Central memory CD8-positive, alpha-beta T cell (primary cell): ENCODE measurements at regions not wholly inside any gene's neighbourhood (a gene's known extent, or its start where the extent isn't known, plus 50 kb on each side); places are given as distances from the start of the nearest gene placed in this dataset.
"Not testable (repeated sequence)": the region's sequence is repeated elsewhere in the genome, so short reads cannot be mapped to it uniquely, and the experiment has no call there.

Experiments
- ATAC-seq: fragments of 150-1000 bp; cut with Tn5 transposase; replicated peaks from 2 replicates; pipeline ENCODE4 v1.10.0; 2022; ENCODE audit warnings: mild to moderate bottlenecking, moderate FRiP score, moderate number of reproducible peaks; ENCODE audit not compliant: poor library complexity, severe bottlenecking; ENCODE audit errors: extremely low read depth
- DNase-seq, 2 donors: peaks; one replicate each; pipeline ENCODE4 v3.0.0; 2021; ENCODE audit warnings: low spot score in 2 of 2
- H3K27ac Mint-ChIP-seq: one replicate; pipeline ENCODE4 v1.8.0; 2022; ENCODE audit warnings: low read depth, mild to moderate bottlenecking, moderate library complexity, mixed read lengths
- H3K27me3 Mint-ChIP-seq: one replicate; pipeline ENCODE4 v1.8.0; 2022; ENCODE audit warnings: mixed read lengths
- H3K36me3 Mint-ChIP-seq: one replicate; pipeline ENCODE4 v1.8.0; 2022; ENCODE audit warnings: mild to moderate bottlenecking, moderate library complexity, mixed read lengths; ENCODE audit not compliant: insufficient read depth
- H3K4me1 Mint-ChIP-seq: one replicate; pipeline ENCODE4 v1.8.0; 2022; ENCODE audit warnings: mixed read lengths
- H3K4me3 Mint-ChIP-seq: one replicate; pipeline ENCODE4 v1.8.0; 2022; ENCODE audit warnings: mild to moderate bottlenecking, moderate library complexity, mixed read lengths
- H3K9me3 Mint-ChIP-seq: one replicate; pipeline ENCODE4 v1.8.0; 2022; ENCODE audit warnings: mixed read lengths

DNA sequence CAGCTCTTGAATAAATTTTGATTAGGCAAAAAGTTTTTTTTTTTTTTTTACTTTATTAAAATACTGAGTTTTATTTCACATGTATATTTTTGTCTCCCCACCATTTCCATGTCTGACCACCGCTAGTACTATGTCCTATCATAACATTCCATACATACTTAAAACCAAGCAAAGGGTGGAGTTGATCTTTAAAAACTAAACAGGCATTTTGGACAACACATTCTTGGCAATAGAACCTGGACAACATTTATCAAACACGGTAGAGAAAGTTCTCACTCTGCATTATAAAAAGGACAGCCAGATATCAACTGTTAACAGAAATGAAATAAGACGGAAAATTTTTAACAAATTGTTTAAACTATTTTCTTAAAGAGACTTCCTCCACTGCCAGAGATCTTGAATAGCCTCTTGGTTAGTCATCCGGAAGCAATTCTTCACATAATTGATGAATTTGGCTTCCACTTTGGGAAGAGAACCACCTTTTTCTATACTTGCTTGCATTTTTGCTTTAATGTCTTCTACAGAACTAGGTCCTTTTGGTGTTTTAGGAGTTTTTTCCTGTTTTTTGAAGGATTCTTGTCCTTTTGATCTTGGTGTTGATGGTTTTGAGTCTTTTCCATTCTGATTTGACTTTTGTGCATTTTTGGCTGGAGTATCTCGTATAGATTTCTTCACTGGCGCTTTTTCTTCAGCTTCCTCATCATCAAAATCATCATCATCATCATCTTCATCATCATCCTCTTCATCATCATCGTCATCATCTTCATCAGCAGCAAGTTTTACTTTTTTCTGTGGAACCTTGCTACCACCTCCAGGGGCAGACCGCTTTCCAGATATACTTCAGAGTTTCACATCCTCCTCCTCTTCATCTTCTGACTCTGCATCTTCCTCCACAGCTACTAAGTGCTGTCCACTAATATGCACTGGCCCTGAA is 58.7 kb downstream of the POU5F2 start:
- H3K4me1 Mint-ChIP-seq, H3K4me3 Mint-ChIP-seq, DNase-seq, H3K27me3 Mint-ChIP-seq, H3K36me3 Mint-ChIP-seq, ATAC-seq, H3K9me3 Mint-ChIP-seq: not testable (repeated sequence)
- H3K27ac Mint-ChIP-seq, result peak overlapping the region; percentile 58

DNA sequence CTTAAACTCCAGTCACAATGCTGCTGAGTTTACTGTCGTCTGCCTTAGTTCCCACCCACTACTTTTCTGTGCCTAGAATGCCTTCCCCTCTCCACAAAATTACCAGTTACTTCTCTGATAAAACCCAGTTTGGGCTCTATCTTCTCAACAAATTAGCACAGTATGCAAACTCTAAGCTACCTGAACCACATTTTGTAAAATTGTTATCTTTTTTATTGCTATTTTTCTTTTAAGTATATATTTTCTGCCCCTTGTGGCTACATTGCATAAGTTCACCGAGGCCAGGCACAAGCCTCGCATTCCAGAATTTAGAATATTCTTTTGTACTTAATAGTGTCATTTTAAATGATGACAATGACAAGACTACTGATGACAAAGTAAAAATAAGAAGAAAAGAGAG is 60.0 kb downstream of the POU5F2 start:
- ATAC-seq, result no peak
- DNase-seq, result no peak
- H3K9me3 Mint-ChIP-seq, result no peaks in the 10 kb centered on the region
- H3K4me3 Mint-ChIP-seq, result no peak overlapping the region
- H3K27me3 Mint-ChIP-seq, result no peaks in the 10 kb centered on the region
- H3K27ac Mint-ChIP-seq, result no peak overlapping the region
- no peaks in the 10 kb centered on the region for H3K36me3 Mint-ChIP-seq
- H3K4me1 Mint-ChIP-seq, result no peaks in the 10 kb centered on the region

DNA sequence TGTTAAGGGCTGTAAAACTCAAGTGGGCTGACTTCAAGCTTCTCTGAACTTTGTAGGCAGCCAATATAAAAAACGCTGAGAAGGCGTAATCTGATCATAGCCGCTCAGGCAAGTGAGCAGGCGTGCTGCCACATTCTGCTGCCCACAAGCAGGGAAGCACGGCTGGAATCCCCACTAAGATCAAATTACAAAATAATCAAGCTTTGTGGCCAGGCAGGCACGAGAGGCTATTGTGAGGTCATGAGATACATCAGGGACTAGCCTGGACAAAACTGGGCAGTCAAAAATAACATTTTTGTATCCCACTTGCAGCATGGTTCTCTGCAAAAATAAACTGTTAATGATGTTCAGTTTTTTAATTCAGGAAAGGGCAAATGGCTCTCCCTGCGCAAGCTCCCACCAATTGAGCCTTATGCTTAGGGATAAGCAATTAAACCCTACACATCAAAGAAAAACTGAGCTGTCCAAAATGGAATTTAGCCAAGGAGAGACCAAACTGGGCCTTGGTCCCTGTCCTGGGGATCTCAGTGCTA is 64.0 kb downstream of the POU5F2 start:
- no peaks in the 10 kb centered on the region for H3K4me1 Mint-ChIP-seq
- H3K36me3 Mint-ChIP-seq, result no peaks in the 10 kb centered on the region
- no peaks in the 10 kb centered on the region for H3K27me3 Mint-ChIP-seq
- DNase-seq (no peak), ATAC-seq (no peak)
- H3K4me3 Mint-ChIP-seq, result no peak overlapping the region
- no peaks in the 10 kb centered on the region for H3K9me3 Mint-ChIP-seq
- no peak overlapping the region for H3K27ac Mint-ChIP-seq

DNA sequence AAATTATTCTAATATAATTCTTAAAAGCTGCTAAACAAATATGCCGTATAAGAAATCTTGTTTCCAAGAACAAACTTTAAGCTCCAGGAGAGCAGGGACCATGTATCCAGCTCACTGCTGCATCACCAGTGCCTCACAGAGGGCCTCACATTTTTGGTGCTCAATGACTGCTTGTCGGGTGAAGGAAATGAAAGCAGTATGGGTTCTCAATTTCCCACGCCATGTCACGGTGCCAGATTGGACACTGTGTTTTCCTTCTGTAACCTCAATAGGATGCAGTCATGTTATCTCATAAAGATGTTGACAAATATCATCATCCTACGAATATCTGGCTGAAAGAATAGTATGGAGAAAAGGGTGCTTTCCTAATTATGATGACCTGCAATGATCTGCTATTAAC is 64.7 kb downstream of the POU5F2 start:
- DNase-seq, result no peak
- Mint-ChIP-seq H3K27ac (no peak overlapping the region), H3K9me3 (no peaks in the 10 kb centered on the region), H3K27me3 (no peaks in the 10 kb centered on the region), H3K4me3 (no peak overlapping the region), H3K36me3 (no peaks in the 10 kb centered on the region), H3K4me1 (no peaks in the 10 kb centered on the region)
- no peak for ATAC-seq

DNA sequence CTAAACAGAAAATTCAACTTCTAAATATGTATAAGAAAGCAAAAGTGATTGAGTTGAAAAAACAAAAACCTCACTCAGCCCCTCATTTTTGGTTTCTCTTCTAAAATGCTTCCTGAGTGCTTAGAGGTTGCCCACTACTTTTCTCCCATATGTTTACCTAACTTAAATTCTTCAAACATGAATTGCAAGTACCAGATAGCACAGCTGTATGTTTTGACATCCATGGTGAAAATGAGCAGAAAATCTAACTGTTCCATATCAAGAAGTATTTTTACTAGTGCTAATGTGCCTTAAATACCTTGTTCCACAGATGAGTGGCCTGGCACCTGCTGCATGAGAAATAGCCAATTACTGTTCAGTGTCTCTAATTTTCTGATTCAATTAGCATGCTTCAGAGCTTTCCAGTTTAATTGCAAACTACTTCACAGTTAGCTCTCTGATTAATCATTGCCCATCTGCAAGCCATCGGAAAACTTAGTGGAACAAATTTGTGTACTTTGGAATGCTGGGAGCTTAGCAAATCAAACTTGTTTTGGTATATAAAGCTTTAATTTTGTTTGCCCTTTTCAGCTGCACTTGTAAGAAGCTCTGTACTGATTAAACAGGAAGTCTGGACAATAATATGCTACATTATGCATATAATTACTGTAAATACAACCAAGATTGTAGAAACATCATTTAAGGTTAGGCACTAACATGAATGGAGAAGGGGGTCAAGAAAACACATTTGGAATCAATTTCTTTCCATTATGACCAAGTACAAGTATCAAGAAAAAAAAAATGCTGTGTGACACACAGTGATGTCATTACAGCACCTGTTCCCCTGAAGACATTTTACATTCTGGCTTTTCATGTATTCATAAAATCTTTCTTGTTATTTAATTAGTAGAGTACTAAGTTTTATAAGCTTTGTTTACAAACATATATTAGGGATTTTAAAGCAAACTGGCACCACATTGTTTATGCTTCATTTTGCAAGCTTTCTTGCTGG is 65.6 kb downstream of the POU5F2 start:
- Mint-ChIP-seq H3K27me3 (no peaks in the 10 kb centered on the region), H3K9me3 (no peaks in the 10 kb centered on the region), H3K4me3 (no peak overlapping the region), H3K4me1 (no peaks in the 10 kb centered on the region), H3K27ac (no peak overlapping the region), H3K36me3 (no peaks in the 10 kb centered on the region)
- DNase-seq, result no peak
- no peak for ATAC-seq

DNA sequence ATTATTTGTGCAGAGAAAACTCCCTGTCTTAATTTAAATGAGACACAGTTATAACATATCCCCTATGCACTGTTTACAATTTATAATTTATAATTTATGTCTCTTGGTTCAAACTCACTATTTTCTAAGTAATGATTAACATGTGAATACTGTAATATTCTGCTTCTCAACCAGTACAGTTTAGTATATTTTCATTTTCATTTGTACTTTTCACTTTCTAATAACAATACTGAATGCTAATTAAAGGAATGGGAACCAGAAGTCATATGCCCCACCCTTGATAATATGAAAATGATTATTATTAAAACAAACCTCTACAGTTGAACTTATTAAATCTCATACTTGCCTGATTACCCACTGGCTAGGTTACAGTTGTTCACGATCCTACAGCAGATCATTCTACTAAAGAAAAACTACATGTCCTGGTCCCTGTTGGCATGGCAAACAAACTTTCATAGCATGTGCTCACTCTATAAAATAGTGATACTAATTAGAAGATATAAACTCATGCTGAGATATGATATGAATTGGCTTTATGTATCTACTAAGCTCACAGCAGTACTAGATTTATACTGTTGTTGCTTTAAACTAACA is 66.4 kb downstream of the POU5F2 start:
- ATAC-seq (no peak), DNase-seq (no peak)
- no peaks in the 10 kb centered on the region for H3K9me3 Mint-ChIP-seq
- H3K36me3 Mint-ChIP-seq, result no peaks in the 10 kb centered on the region
- no peaks in the 10 kb centered on the region for H3K27me3 Mint-ChIP-seq
- H3K4me3 Mint-ChIP-seq, result no peak overlapping the region
- H3K27ac Mint-ChIP-seq, result no peak overlapping the region
- no peaks in the 10 kb centered on the region for H3K4me1 Mint-ChIP-seq

DNA sequence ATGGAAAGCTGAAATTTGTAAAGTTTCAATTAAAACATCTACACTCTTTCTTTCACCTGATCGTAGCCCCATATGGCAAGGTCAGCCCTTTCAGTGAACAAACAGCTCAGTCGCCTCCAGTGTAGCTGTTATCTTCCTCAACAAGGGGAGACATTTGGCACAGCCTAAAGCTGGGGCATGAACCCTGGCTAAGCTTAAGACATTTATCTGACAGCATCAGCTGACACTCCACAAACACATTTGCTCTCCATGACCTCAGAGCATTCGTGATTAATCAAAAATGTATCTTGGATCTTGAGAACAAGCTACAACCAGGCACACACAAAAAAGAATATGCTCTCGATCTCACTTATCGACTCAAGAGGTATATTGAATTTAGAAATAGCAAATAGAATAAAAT is 67.3 kb downstream of the POU5F2 start:
- Mint-ChIP-seq H3K36me3 (no peaks in the 10 kb centered on the region), H3K27ac (no peak overlapping the region), H3K4me1 (no peaks in the 10 kb centered on the region), H3K27me3 (no peaks in the 10 kb centered on the region), H3K4me3 (no peak overlapping the region), H3K9me3 (no peaks in the 10 kb centered on the region)
- ATAC-seq, result no peak
- no peak for DNase-seq

DNA sequence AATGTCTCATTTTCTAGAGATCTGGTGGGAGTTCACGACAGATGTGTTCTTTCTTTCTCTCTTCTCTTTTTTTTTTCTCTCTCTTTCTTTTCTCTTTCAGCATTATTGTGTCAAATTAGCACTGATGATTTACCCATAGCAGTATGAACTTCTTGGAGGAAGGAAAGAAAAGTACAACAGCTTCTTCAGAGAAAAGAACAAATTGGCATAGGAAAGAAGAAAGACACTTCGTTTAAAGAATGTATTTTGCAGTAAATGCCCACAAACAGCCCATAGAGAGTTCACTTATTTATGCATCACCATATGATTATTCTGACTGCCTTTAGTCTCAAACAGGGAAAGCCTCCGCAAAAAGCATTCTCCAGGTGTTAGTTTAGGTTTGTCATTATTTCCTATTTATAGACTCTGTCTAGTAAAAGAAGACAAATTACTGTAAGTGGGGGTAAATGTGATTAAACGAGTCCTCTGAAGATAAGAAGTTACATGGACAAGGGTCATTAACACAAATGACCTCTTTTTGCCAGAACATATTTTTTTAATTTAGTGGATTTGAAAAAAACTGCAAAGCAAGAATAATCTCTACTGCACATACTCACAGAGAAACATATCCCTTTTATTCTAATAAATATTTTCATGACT is 68.0 kb downstream of the POU5F2 start:
- ATAC-seq, result no peak
- Mint-ChIP-seq H3K27me3 (no peaks in the 10 kb centered on the region), H3K4me1 (no peaks in the 10 kb centered on the region), H3K27ac (no peak overlapping the region), H3K9me3 (no peaks in the 10 kb centered on the region), H3K36me3 (no peaks in the 10 kb centered on the region), H3K4me3 (no peak overlapping the region)
- no peak for DNase-seq

DNA sequence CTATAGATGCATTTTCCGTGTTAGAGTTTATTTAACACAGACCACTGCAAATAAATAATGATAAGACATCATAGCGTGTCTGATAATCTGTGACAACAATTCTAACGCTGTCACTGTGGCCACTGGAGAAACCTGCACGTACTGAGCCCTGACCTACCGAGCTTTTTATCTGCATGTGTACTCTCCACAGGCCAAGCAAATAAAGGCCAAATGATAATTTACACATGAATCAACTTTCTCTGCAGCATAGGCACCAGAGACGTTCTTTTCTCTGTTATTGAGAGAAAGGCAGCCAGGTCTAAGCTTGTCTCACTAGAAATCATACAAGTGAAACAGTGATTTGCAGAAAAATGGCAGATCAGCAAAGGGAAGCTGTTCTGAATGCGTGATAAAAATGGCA is 75.8 kb downstream of the POU5F2 start:
- Mint-ChIP-seq H3K4me1 (no peaks in the 10 kb centered on the region), H3K4me3 (no peak overlapping the region), H3K27me3 (no peaks in the 10 kb centered on the region), H3K9me3 (no peaks in the 10 kb centered on the region), H3K36me3 (peaks cover 3% of the 10 kb centered on the region), H3K27ac (no peak overlapping the region)
- DNase-seq, result no peak
- ATAC-seq, result no peak

DNA sequence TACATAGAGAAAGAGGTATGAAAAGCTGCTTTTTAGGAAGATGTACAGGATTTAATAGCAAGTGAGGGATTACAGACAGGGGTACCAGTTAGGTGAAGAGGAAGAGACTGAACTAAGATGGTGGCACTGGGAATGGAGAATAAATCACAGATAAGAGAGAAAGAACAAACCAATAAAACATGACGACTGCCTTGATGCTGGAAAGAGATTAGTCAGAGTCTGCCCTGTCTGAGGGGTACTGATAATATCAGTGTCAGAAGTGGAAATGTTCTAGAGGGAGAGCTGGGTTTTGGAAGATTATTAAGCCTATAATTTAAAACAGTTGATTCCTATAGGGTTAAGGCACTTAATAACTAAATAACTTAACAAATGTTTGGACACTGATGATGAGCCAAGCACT is 77.7 kb downstream of the NR2F1 start:
- Mint-ChIP-seq H3K27ac (no peak overlapping the region), H3K27me3 (no peaks in the 10 kb centered on the region), H3K9me3 (no peaks in the 10 kb centered on the region), H3K36me3 (peaks cover 3% of the 10 kb centered on the region), H3K4me1 (no peaks in the 10 kb centered on the region), H3K4me3 (no peak overlapping the region)
- ATAC-seq (no peak), DNase-seq (no peak)

DNA sequence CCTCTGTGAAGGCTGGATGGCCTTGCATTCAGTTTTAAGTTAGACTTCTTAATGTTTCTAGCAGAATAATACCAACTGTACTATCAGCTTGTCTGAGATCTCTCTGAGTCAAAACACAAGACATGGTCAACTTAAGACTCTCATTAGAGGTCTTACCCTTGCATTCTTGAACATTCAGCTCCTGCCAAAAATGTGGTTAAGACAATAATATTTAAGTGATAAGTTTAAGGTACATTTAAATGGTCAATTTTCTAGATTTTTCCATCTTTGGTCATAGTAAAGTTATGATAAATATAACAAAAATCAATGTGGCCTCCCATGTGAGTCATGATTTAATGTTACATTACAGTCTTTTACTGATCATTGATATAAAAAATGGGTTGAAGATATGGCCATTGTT is 75.0 kb downstream of the NR2F1 start:
- H3K36me3 Mint-ChIP-seq, result peaks cover 3% of the 10 kb centered on the region
- no peak for DNase-seq

DNA sequence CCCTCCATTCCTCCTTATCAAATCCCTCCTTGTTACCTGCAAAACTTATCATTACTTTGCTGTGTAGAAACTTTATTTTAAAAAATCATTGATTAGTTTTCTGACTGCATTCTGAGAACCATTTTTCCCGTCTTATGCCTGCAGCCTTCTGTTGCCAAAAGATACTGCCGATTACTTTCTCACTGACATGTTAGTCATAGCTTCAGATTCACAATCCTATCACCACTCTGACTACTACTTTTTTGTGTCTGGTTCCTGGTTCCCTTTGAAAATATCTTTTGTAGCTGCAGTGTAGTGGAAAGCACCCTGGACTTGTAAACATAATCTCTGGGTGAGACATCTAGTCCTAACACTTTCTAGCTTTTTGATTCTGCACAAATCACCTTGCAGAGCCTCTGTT is 71.7 kb downstream of the NR2F1 start:
- peak overlapping the region; percentile 42 for H3K27ac Mint-ChIP-seq
- DNase-seq (no peak), ATAC-seq (no peak)
- peaks cover 2% of the 10 kb centered on the region for H3K36me3 Mint-ChIP-seq
- H3K4me1 Mint-ChIP-seq, result peaks cover 12% of the 10 kb centered on the region
- no peak overlapping the region for H3K4me3 Mint-ChIP-seq
- no peaks in the 10 kb centered on the region for H3K9me3 Mint-ChIP-seq
- no peaks in the 10 kb centered on the region for H3K27me3 Mint-ChIP-seq

More for the DNA sequence above, 75.0 kb downstream of the NR2F1 start:
- no peak overlapping the region for H3K27ac Mint-ChIP-seq
- H3K27me3 Mint-ChIP-seq, result no peaks in the 10 kb centered on the region
- H3K4me3 Mint-ChIP-seq, result no peak overlapping the region
- no peaks in the 10 kb centered on the region for H3K9me3 Mint-ChIP-seq
- H3K4me1 Mint-ChIP-seq, result no peaks in the 10 kb centered on the region
- ATAC-seq, result no peak
